Esophagus muscularis mucosa (tissue), 4 donors: ENCODE measurements at regions not wholly inside any gene's neighbourhood (a gene's known extent, or its start where the extent isn't known, plus 50 kb on each side); places are given as distances from the start of the nearest gene placed in this dataset.

ENCODE experiments used
- DNase-seq: peaks from one replicate; pipeline ENCODE4 v3.0.0-alpha.2; 2017; ENCODE audit errors: extremely low spot score
- H3K27ac ChIP-seq, 4 donors: fragments of 200-600 bp; sonication (generic); replicated peaks in 1 of 4; 1 replicate in 3 of 4; 2 replicates in 1 of 4; pipeline ENCODE4 v1.5.1; 2016 to 2019; ENCODE audit warnings: mild to moderate bottlenecking in 1 of 4
- H3K27me3 ChIP-seq, 4 donors: fragments of 200-600 bp; sonication (generic); one replicate each; pipeline versions ENCODE4 v1.5.1 to v1.6.0; 2016 to 2019
- H3K36me3 ChIP-seq, 4 donors: fragments of 200-600 bp; sonication (generic); one replicate each; pipeline ENCODE4 v1.5.1; 2016 to 2019
- H3K4me1 ChIP-seq, 4 donors: fragments of 200-600 bp; sonication (generic); one replicate each; pipeline ENCODE4 v1.5.1; 2016 to 2019
- H3K4me3 ChIP-seq, 4 donors: fragments of 200-600 bp; sonication (generic); 1 replicate in 2 of 4; 2 replicates in 2 of 4; pipeline ENCODE4 v1.5.1; 2016 to 2019; ENCODE audit warnings: mild to moderate bottlenecking in 4 of 4, moderate library complexity in 1 of 4
- H3K9me3 ChIP-seq, 4 donors: fragments of 200-600 bp; sonication (generic); 1 replicate in 3 of 4; 2 replicates in 1 of 4; pipeline ENCODE4 v1.5.1; 2016 to 2019
- EP300 ChIP-seq: sonication (generic); formaldehyde crosslinking; IDR thresholded peaks from one replicate; pipeline ENCODE4 v1.6.1; 2017; ENCODE audit warnings: antibody characterized with exemption
- POLR2A ChIP-seq: fragments of 450-650 bp; IDR thresholded peaks from one replicate; pipeline ENCODE4 v1.6.1; 2017; ENCODE audit warnings: antibody characterized with exemption, moderate library complexity, mild to moderate bottlenecking, low read depth
- POLR2AphosphoS5 ChIP-seq, 2 donors: sonication (generic); formaldehyde crosslinking; IDR thresholded peaks; one replicate each; pipeline ENCODE4 v1.6.1; 2017; ENCODE audit warnings: antibody characterized with exemption in 2 of 2
- WGBS: methylation state at CpG from one replicate; pipeline ENCODE4 v1.1.5; 2018; 5-methylcytosine and 5-hydroxymethylcytosine counted together
- intact Hi-C: fragments of 100-400 bp; cut with DNase I; formaldehyde crosslinking; loops from one replicate; pipeline ENCODE4 v1.15.1; 2023
- TF ChIP-seq, protein P1 (sequence below), 3 experiments: fragments of 200-600 bp in 2 of 3; fragments of 450-650 bp in 1 of 3; sonication (generic) in 2 of 3; IDR thresholded peaks; one replicate each; pipeline ENCODE4 v1.5.1; 2017 to 2019; ENCODE audit warnings: antibody characterized with exemption in 3 of 3, mild to moderate bottlenecking in 2 of 3, moderate library complexity in 1 of 3

DNA sequence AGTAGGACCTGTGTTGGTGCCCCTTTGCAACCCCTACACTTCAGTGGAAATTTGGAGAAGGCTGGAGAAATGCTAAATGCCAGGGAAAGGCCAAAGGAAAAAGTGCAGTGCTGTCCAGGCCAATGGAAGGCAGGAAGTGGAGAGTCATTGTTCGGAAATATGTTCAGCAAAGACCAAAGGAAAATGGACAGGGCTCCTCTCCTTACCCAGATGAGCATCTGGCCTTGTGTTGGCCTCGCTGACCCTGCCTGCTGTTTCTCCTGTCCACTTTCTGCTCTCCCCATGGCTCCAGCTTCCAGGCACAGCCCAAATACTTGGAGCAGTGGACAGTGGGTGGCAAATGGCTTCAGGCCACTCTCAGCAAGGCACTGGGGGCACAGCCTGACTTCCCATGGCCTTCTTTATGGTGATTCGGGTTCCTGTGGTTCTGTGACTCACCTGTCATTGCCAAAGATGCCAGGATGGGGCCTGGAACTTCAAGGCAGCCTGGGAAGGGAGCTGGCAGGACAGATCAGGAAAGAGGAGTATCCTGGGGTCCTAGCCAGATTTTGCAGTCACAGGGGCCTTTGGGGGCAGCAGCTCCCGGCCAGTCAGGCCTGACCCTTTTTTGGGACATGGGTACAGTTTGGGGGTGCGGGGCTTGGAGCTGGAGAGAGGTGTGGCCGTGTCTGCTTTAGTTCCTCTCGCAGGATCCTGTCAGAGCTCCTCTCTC is 190.9 kb upstream of the SLC24A3 start:
- TF ChIP-seq POLR2A = no peak
- Histone ChIP-seq H3K4me3 (no peak overlapping the region), H3K9me3 (no peaks in the 10 kb centered on the region), H3K36me3 (no peaks in the 10 kb centered on the region), H3K27me3 (no peaks in the 10 kb centered on the region), H3K4me1 (peaks cover 10 to 12% (median 12%) of the 10 kb centered on the region in 4 donors), H3K27ac (no peak overlapping the region)
- WGBS = 97% methylated on average over 3 of the region's 7 CpGs
- intact Hi-C loops = no loop called here
- peak; percentile 75 for DNase-seq

DNA sequence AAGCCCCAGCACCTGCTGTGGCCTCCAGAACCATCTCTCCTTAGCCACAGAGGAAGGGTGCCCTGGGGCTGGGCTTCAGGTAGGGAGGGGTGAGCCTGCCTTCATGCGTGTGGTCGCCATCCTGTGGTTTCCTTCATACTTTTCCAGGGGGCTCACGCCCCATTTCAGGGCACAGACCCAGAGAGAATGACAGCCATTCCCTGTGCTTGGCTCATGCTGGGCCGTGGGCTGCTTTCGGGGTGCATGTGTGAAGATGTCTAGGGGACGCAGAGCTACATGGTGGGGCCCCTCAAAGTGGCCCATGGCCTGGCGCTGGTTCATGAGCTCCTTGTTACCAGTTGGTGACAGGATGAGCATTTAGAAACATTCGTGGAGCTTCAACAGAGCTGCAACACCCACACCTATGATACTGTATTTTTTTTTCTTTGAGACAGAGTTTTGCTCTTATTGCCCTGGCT is 190.3 kb upstream of the SLC24A3 start:
- 88% methylated on average over 6 of the region's 8 CpGs for WGBS
- Histone ChIP-seq H3K36me3 (no peaks in the 10 kb centered on the region), H3K27ac (no peak overlapping the region), H3K9me3 (no peaks in the 10 kb centered on the region), H3K4me3 (no peak overlapping the region), H3K27me3 (no peaks in the 10 kb centered on the region), H3K4me1 (peaks cover 12 to 17% (median 16%) of the 10 kb centered on the region in 4 donors)
- intact Hi-C loops = no loop called here
- DNase-seq = peak; percentile 64
- TF ChIP-seq POLR2AphosphoS5 (IDR thresholded peaks at IDR 0.05) = no peak
- TF ChIP-seq, protein P1, sequence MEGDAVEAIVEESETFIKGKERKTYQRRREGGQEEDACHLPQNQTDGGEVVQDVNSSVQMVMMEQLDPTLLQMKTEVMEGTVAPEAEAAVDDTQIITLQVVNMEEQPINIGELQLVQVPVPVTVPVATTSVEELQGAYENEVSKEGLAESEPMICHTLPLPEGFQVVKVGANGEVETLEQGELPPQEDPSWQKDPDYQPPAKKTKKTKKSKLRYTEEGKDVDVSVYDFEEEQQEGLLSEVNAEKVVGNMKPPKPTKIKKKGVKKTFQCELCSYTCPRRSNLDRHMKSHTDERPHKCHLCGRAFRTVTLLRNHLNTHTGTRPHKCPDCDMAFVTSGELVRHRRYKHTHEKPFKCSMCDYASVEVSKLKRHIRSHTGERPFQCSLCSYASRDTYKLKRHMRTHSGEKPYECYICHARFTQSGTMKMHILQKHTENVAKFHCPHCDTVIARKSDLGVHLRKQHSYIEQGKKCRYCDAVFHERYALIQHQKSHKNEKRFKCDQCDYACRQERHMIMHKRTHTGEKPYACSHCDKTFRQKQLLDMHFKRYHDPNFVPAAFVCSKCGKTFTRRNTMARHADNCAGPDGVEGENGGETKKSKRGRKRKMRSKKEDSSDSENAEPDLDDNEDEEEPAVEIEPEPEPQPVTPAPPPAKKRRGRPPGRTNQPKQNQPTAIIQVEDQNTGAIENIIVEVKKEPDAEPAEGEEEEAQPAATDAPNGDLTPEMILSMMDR (IDR thresholded peaks at IDR 0.05) = no peak
- no peak for TF ChIP-seq POLR2A
- TF ChIP-seq EP300 = no peak

DNA sequence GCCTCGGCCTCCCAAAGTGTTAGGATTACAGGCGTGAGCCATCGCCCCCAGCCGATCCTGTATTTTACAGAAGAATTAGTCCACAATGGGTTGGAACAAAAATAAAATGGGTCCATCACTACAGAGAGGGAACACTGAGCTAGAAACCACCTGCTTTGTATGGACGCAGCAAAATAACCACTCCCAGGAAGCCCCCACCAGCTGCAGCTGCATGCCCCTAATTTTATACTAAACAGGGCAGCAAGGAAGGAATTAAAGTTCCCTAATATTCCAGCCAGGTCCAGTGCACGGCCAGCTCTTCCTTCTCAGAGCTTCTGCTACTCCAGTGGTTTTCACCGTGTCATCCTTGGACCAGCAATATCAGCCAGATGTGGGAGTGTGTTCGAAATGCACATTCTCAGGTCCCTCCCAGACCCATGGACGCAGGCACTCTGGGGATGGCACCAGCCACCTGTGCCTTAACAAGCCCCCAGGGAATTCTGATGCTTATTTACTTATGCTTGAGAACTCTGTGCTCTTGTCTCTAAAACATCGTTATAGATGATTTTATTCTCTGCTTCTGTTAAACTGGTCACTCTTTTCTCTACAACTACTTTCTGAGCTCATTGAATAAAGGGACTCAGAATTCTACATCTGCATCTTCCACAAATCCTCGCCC is 189.5 kb upstream of the SLC24A3 start:
- WGBS = 91% methylated on average over 11 of the region's 11 CpGs
- no peaks in the 10 kb centered on the region for H3K27me3 ChIP-seq
- peak; percentile 53 for DNase-seq

DNA sequence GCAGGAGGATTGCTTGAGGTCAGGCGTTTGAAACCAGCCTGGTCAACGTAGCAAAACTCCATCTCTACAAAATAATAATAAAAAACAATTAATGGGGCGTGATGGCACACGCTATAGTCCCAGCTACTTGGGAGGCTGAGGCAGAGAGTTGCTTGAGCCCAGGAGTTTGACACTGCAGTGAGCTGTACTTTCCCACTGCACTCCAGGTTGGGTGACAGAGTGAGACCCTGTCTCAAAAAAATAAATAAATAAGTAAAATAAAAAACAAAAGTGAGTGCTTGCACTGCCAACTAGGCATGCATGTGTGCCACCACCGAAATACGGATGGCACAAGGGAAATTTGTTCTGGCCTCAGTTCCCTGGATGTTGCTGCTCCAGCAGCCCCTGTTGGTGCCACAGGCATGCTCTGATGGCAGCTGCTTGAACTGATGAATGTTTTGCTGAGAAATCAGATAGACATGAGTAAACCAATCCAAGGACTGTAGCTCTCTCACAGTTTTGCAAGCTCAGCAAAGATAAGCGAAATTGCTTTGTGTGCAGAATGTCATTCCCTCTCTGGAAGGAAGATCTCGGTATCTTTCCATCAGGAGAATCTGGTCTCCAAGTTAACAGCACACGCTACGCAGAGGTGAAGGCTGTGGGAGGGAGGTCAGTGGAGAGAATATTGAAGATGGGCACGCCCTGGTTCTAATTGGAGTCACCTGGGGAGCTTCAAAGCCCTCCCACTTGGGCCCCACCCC is 188.0 kb upstream of the SLC24A3 start:
- Histone ChIP-seq H3K27ac (no peak overlapping the region), H3K4me1 (peaks cover 12 to 17% (median 16%) of the 10 kb centered on the region in 4 donors), H3K9me3 (peaks cover 0 to 4% (median 0%) of the 10 kb centered on the region in 4 donors), H3K36me3 (no peaks in the 10 kb centered on the region), H3K4me3 (no peak overlapping the region), H3K27me3 (no peaks in the 10 kb centered on the region)
- TF ChIP-seq POLR2A = no peak
- no peak for TF ChIP-seq EP300
- TF ChIP-seq, protein P1 (IDR thresholded peaks at IDR 0.05) = no peak
- TF ChIP-seq POLR2AphosphoS5 (IDR thresholded peaks at IDR 0.05) = no peak
- WGBS = 71% methylated on average over 11 of the region's 11 CpGs
- intact Hi-C loops = no loop called here
- DNase-seq = peak; percentile 60

More for the DNA sequence above, 189.5 kb upstream of the SLC24A3 start:
- Histone ChIP-seq H3K9me3 (no peaks in the 10 kb centered on the region), H3K27ac (no peak overlapping the region), H3K36me3 (no peaks in the 10 kb centered on the region), H3K4me1 (peaks cover 12 to 17% (median 16%) of the 10 kb centered on the region in 4 donors), H3K4me3 (no peak overlapping the region)
- TF ChIP-seq POLR2A (no peak), POLR2AphosphoS5 (IDR thresholded peaks at IDR 0.05) (no peak), EP300 (no peak)
- TF ChIP-seq, protein P1 (IDR thresholded peaks at IDR 0.05) = no peak
- intact Hi-C loops = no loop called here
